ENCODE measurements at regions not wholly inside any gene's neighbourhood (a gene's known extent, or its start where the extent isn't known, plus 50 kb on each side); places are given as distances from the start of the nearest gene placed in this dataset.

DNA sequence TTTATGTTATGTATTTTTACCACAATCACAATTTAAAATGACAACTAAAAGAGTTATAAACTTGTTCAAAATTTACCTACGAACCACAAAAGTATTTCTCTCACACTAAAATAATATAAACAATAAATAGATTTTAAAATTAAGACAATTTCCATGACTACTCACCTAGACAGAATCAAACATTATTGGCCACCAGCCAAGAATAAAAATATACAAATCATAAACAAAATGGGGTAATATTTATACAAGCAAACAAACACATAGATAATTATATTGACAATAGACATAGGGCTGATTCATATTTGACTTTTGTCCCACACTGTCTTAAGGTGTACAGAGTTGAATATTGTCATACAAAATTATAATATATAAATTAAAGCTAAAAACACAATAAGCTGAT lies 119.6 kb upstream of the ZNF92 start:
- TF ChIP-seq, protein P1, sequence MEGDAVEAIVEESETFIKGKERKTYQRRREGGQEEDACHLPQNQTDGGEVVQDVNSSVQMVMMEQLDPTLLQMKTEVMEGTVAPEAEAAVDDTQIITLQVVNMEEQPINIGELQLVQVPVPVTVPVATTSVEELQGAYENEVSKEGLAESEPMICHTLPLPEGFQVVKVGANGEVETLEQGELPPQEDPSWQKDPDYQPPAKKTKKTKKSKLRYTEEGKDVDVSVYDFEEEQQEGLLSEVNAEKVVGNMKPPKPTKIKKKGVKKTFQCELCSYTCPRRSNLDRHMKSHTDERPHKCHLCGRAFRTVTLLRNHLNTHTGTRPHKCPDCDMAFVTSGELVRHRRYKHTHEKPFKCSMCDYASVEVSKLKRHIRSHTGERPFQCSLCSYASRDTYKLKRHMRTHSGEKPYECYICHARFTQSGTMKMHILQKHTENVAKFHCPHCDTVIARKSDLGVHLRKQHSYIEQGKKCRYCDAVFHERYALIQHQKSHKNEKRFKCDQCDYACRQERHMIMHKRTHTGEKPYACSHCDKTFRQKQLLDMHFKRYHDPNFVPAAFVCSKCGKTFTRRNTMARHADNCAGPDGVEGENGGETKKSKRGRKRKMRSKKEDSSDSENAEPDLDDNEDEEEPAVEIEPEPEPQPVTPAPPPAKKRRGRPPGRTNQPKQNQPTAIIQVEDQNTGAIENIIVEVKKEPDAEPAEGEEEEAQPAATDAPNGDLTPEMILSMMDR (IDR thresholded peaks at IDR 0.05) = no peak
- TF ChIP-seq POLR2A (IDR thresholded peaks at IDR 0.05) = no peak

Data from ovary (tissue), 3 donors.